ENCODE measurements at regions not wholly inside any gene's neighbourhood (a gene's known extent, or its start where the extent isn't known, plus 50 kb on each side); places are given as distances from the start of the nearest gene placed in this dataset.
A peak's percentile ranks its signal among the peaks of the same experiment; 100 is the strongest.

DNA sequence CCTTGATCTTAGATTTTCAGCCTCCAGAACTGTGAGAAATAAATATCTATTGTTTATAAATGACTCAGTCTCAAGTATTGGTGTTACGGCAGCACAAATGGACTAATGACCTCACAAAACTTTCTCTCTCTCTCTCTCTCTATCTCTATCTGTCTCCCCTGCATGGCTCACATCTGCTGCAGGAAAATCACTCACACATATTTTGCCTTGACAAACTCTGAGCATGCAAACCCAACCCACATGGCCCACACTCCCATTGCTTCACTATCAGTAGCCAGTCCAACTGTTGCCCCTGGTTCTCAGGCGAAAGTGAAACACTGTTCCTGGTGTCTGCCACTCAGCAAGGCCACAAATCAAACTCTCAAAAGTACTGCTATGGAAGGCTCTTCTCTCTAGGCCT lies 66.4 kb upstream of the PIK3R1 start:
- no peaks in the 10 kb centered on the region for H3K36me3 Mint-ChIP-seq (ENCODE audit: unreplicated experiment)
- no peak for DNase-seq (ENCODE audit: extremely low spot score, unreplicated experiment)
- no peaks in the 10 kb centered on the region for H3K4me1 Mint-ChIP-seq (ENCODE audit: unreplicated experiment)
- no peak overlapping the region for H3K27ac Mint-ChIP-seq (ENCODE audit: unreplicated experiment)
- no peak for TF ChIP-seq CTCF (IDR thresholded peaks at IDR 0.05)
- H3K9me3 Mint-ChIP-seq (ENCODE audit: unreplicated experiment), result no peaks in the 10 kb centered on the region
- H3K4me3 Mint-ChIP-seq (ENCODE audit: unreplicated experiment), result no peak overlapping the region
- no peaks in the 10 kb centered on the region for H3K27me3 Mint-ChIP-seq (ENCODE audit: unreplicated experiment)

- Mint-ChIP-seq H3K4me3 (ENCODE audit: unreplicated experiment) (no peak overlapping the region), H3K4me1 (ENCODE audit: unreplicated experiment) (no peaks in the 10 kb centered on the region), H3K27me3 (ENCODE audit: unreplicated experiment) (no peaks in the 10 kb centered on the region), H3K36me3 (ENCODE audit: unreplicated experiment) (no peaks in the 10 kb centered on the region), H3K27ac (ENCODE audit: unreplicated experiment) (no peak overlapping the region), H3K9me3 (ENCODE audit: unreplicated experiment) (no peaks in the 10 kb centered on the region)
- no peak for TF ChIP-seq CTCF (IDR thresholded peaks at IDR 0.05)
- DNase-seq (ENCODE audit: extremely low spot score, unreplicated experiment), result no peak
Observed at GRCh38 chr5:68148096-68148495, 67.5 kb upstream of the PIK3R1 start.

- DNase-seq (ENCODE audit: extremely low spot score, unreplicated experiment), result no peak
- Mint-ChIP-seq H3K4me1 (ENCODE audit: unreplicated experiment) (no peaks in the 10 kb centered on the region), H3K9me3 (ENCODE audit: unreplicated experiment) (no peaks in the 10 kb centered on the region), H3K36me3 (ENCODE audit: unreplicated experiment) (no peaks in the 10 kb centered on the region), H3K27me3 (ENCODE audit: unreplicated experiment) (no peaks in the 10 kb centered on the region), H3K27ac (ENCODE audit: unreplicated experiment) (no peak overlapping the region), H3K4me3 (ENCODE audit: unreplicated experiment) (no peak overlapping the region)
- no peak for TF ChIP-seq CTCF (IDR thresholded peaks at IDR 0.05)
Observed at GRCh38 chr5:68147659-68148058, 67.9 kb upstream of the PIK3R1 start.

DNA sequence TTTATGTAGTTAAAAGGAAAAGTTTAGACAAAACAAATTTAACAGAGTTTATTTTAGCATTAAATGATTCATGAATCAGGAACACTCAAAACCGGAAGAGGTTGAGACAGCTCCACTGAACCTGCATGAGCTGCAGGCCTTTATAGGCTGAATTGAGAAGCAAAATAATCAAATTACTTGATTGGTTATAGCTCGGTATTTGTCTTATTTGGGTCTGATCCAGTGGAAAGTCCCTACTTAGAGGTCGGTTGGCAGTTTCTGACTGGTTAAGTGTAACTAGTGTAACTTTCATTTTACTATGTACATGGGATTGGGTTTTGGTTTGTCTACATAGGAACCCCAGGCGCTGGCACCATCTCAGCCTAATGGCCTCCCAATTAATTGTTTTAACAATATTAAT lies 74.1 kb upstream of the PIK3R1 start:
- DNase-seq (ENCODE audit: extremely low spot score, unreplicated experiment), result no peak

DNA sequence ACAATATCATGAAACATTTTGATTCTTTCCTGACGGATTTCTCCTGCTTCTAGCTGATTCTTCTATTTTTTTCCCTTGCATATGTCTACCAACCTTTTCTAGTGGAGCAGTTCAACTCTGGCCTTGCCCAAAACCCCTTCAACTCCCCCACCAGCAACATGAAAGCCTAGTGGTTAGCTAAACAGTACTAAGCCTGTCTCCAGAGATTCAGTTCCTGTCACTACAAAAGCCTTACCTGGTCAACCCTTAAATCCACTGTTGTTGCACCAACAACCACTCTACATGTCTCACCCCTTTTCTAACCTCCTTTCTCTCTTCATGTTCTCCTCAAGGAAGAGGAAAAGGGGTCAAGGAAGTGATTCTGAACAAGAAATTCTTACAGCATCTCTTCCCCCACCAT lies 74.8 kb upstream of the PIK3R1 start:
- no peaks in the 10 kb centered on the region for H3K36me3 Mint-ChIP-seq (ENCODE audit: unreplicated experiment)
- peaks cover 20% of the 10 kb centered on the region for H3K4me1 Mint-ChIP-seq (ENCODE audit: unreplicated experiment)
- no peak overlapping the region for H3K4me3 Mint-ChIP-seq (ENCODE audit: unreplicated experiment)
- no peak for DNase-seq (ENCODE audit: extremely low spot score, unreplicated experiment)
- H3K27me3 Mint-ChIP-seq (ENCODE audit: unreplicated experiment), result peaks cover 3% of the 10 kb centered on the region
- H3K9me3 Mint-ChIP-seq (ENCODE audit: unreplicated experiment), result no peaks in the 10 kb centered on the region
- no peak for TF ChIP-seq CTCF (IDR thresholded peaks at IDR 0.05)
- no peak overlapping the region for H3K27ac Mint-ChIP-seq (ENCODE audit: unreplicated experiment)

More for the DNA sequence above, 74.1 kb upstream of the PIK3R1 start:
- H3K36me3 Mint-ChIP-seq (ENCODE audit: unreplicated experiment), result no peaks in the 10 kb centered on the region
- H3K4me1 Mint-ChIP-seq (ENCODE audit: unreplicated experiment), result peaks cover 20% of the 10 kb centered on the region
- H3K9me3 Mint-ChIP-seq (ENCODE audit: unreplicated experiment), result no peaks in the 10 kb centered on the region
- no peak for TF ChIP-seq CTCF (IDR thresholded peaks at IDR 0.05)
- H3K27ac Mint-ChIP-seq (ENCODE audit: unreplicated experiment), result peak overlapping the region; percentile 69
- H3K27me3 Mint-ChIP-seq (ENCODE audit: unreplicated experiment), result peaks cover under 1% of the 10 kb centered on the region
- H3K4me3 Mint-ChIP-seq (ENCODE audit: unreplicated experiment), result no peak overlapping the region

All from osteocyte (in vitro differentiated cells).